Breast epithelium (tissue), 4 donors: ENCODE measurements at regions not wholly inside any gene's neighbourhood (a gene's known extent, or its start where the extent isn't known, plus 50 kb on each side); places are given as distances from the start of the nearest gene placed in this dataset.

Experiments
- DNase-seq, 2 donors: peaks; one replicate each; pipeline ENCODE4 v3.0.0-alpha.2; 2019; ENCODE audit warnings: low spot score in 2 of 2
- H3K27ac ChIP-seq, 2 donors: fragments of 200-600 bp; sonication (generic) in 1 of 2; one replicate each; pipeline ENCODE4 v1.5.1; 2016 to 2019; ENCODE audit warnings: mild to moderate bottlenecking in 1 of 2
- H3K27me3 ChIP-seq, 2 donors: fragments of 200-600 bp; sonication (generic) in 1 of 2; one replicate each; pipeline versions ENCODE4 v1.5.1 to v1.6.0; 2017 to 2019; ENCODE audit warnings: control low read depth in 1 of 2, mild to moderate bottlenecking in 1 of 2
- H3K36me3 ChIP-seq: fragments of 200-600 bp; one replicate; pipeline ENCODE4 v1.5.1; 2019
- H3K4me1 ChIP-seq, 2 donors: fragments of 200-600 bp; sonication (generic); one replicate each; pipeline ENCODE4 v1.5.1; 2016 to 2019; ENCODE audit warnings: control low read depth in 1 of 2
- H3K4me3 ChIP-seq, 3 donors: fragments of 200-600 bp; sonication (generic); 1 replicate in 2 of 3; 2 replicates in 1 of 3; pipeline ENCODE4 v1.5.1; 2016 to 2019; ENCODE audit warnings: mild to moderate bottlenecking in 3 of 3, moderate library complexity in 2 of 3
- H3K9me3 ChIP-seq, 2 donors: fragments of 200-600 bp; sonication (generic) in 1 of 2; one replicate each; pipeline ENCODE4 v1.5.1; 2016 to 2019; ENCODE audit warnings: control low read depth in 1 of 2
- CTCF ChIP-seq, 3 donors: fragments of 450-650 bp; IDR thresholded peaks; one replicate each; pipeline ENCODE4 v1.5.1; 2016 to 2017; ENCODE audit warnings: antibody characterized with exemption in 3 of 3, mild to moderate bottlenecking in 3 of 3, moderate library complexity in 3 of 3
- POLR2A ChIP-seq: fragments of 450-650 bp; IDR thresholded peaks from one replicate; pipeline ENCODE4 v1.6.1; 2016; ENCODE audit warnings: antibody characterized with exemption, mild to moderate bottlenecking, moderate library complexity
- POLR2AphosphoS5 ChIP-seq, 3 donors: sonication (generic); formaldehyde crosslinking; IDR thresholded peaks; one replicate each; pipeline ENCODE4 v1.6.1; 2017; ENCODE audit warnings: antibody characterized with exemption in 3 of 3
- intact Hi-C: fragments of 100-400 bp; cut with DNase I; formaldehyde crosslinking; loops from one replicate; pipeline ENCODE4 v1.15.1; 2023; ENCODE audit warnings: low total_unique reads

DNA sequence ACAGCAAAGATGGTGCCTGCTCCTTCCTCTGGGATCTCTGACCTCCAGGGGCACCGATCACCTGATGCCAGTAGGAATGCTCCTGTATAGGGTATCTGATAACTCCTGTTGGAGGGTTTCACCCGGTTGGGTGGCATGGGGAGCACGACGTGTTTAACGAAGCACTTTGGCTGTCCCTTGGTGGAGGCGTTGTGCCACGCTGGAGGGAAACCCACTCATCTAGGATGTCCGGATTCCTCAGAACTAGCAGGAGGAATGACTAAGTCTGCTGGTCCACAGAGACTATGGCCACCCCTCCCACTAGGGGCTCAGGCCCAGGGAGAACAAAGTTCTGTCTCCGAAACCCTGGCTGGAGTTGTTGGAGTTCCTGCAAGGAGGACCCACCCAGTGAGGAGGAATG, 1624.4 kb downstream of the GRIK2 start:
- Histone ChIP-seq H3K9me3 (no peaks in the 10 kb centered on the region), H3K27ac (no peak overlapping the region), H3K4me3 (no peak overlapping the region), H3K27me3 (no peaks in the 10 kb centered on the region), H3K4me1 (no peaks in the 10 kb centered on the region), H3K36me3 (no peaks in the 10 kb centered on the region)
- no peak for DNase-seq
- intact Hi-C loops, result no loop called here
- TF ChIP-seq POLR2A, result no peak
- TF ChIP-seq CTCF (IDR thresholded peaks at IDR 0.05), result no peak
- no peak for TF ChIP-seq POLR2AphosphoS5 (IDR thresholded peaks at IDR 0.05)

DNA sequence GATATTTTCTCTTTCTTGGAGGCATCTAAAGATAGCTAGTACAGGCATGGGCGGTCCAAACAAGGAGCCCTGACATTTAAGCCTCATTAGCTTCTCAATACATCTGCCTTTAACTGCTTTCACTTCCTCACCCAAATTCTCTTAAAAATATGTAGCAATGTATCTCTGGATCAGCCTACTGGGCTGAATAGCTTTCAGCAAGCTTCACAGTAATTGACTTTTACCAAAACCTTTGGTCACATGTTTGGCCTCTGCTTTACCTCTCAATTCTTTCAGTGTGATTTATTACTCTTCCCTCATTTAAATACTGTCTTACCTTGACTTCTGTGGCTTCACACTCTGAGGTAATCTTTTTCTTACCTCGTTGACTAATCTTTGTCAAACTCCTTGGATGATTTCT, 1618.1 kb downstream of the GRIK2 start:
- H3K27ac ChIP-seq, result no peak overlapping the region
- no peak for DNase-seq
- intact Hi-C loops, result no loop called here
- no peaks in the 10 kb centered on the region for H3K27me3 ChIP-seq
- no peaks in the 10 kb centered on the region for H3K4me1 ChIP-seq
- no peak for TF ChIP-seq POLR2AphosphoS5 (IDR thresholded peaks at IDR 0.05)
- no peak for TF ChIP-seq CTCF (IDR thresholded peaks at IDR 0.05)
- no peak for TF ChIP-seq POLR2A
- H3K36me3 ChIP-seq, result no peaks in the 10 kb centered on the region
- H3K9me3 ChIP-seq, result no peaks in the 10 kb centered on the region
- H3K4me3 ChIP-seq, result no peak overlapping the region

DNA sequence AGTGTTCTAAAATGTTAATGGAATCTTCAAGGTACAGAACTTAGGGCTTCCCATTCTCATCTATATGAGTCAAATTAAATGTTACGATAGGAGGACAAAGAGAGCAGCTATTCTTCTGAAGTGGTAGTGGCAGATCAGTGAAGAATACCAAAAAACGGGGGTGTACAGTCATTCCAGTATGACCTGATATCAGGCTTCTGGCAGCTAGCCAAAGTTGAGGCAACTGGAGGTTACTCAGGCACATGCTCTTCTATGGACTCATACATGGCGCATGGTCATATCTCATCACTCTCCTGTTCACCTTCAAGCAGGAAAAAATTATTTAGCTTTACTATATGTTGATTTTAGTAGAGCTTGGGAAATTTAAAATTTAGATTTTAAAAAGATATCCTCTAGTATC, 1608.8 kb downstream of the GRIK2 start:
- H3K27ac ChIP-seq, result no peak overlapping the region
- intact Hi-C loops, result no loop called here
- no peaks in the 10 kb centered on the region for H3K9me3 ChIP-seq
- no peaks in the 10 kb centered on the region for H3K4me1 ChIP-seq
- no peak overlapping the region for H3K4me3 ChIP-seq
- peaks cover 2% of the 10 kb centered on the region for H3K36me3 ChIP-seq
- TF ChIP-seq CTCF (IDR thresholded peaks at IDR 0.05) (no peak), POLR2A (no peak), POLR2AphosphoS5 (IDR thresholded peaks at IDR 0.05) (no peak)
- DNase-seq, result no peak
- H3K27me3 ChIP-seq, result no peaks in the 10 kb centered on the region

GRCh38 chr6:103001724-103002123, 1608.2 kb downstream of the GRIK2 start:
- intact Hi-C loops, result no loop called here
- no peak for DNase-seq
- Histone ChIP-seq H3K27ac (no peak overlapping the region), H3K9me3 (no peaks in the 10 kb centered on the region), H3K4me3 (no peak overlapping the region), H3K4me1 (no peaks in the 10 kb centered on the region), H3K27me3 (no peaks in the 10 kb centered on the region), H3K36me3 (peaks cover 2% of the 10 kb centered on the region)
- TF ChIP-seq CTCF (IDR thresholded peaks at IDR 0.05), result no peak
- TF ChIP-seq POLR2A, result no peak
- TF ChIP-seq POLR2AphosphoS5 (IDR thresholded peaks at IDR 0.05), result no peak

DNA sequence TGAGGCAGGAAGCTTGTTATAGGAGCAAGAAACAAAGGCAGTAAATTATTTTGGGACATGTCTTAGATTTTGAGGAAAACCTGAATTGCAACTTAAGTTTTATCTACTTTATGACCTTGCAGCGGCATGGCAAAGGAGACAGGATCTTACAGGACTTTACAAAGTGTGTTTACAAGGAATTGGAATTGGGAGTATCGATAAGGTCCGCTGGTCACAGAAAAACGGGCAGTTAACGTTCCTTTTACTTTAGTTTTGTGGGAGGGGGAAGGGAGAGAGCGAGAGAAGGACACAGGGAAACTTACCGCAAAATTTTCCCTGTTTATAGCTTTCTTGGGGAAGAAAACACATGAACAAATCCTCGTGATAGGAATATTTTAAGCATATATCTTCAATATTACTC, 1607.2 kb downstream of the GRIK2 start:
- peaks cover 2% of the 10 kb centered on the region for H3K36me3 ChIP-seq
- no peaks in the 10 kb centered on the region for H3K4me1 ChIP-seq
- H3K27ac ChIP-seq, result no peak overlapping the region
- DNase-seq, result no peak
- H3K9me3 ChIP-seq, result no peaks in the 10 kb centered on the region
- no peak for TF ChIP-seq POLR2AphosphoS5 (IDR thresholded peaks at IDR 0.05)
- TF ChIP-seq CTCF (IDR thresholded peaks at IDR 0.05), result no peak
- TF ChIP-seq POLR2A, result no peak
- intact Hi-C loops, result no loop called here
- no peak overlapping the region for H3K4me3 ChIP-seq
- no peaks in the 10 kb centered on the region for H3K27me3 ChIP-seq
